Esophagus muscularis mucosa (tissue), 4 donors: ENCODE measurements at regions not wholly inside any gene's neighbourhood (a gene's known extent, or its start where the extent isn't known, plus 50 kb on each side); places are given as distances from the start of the nearest gene placed in this dataset.

Experiments
- EP300 ChIP-seq: sonication (generic); formaldehyde crosslinking; IDR thresholded peaks from one replicate; pipeline ENCODE4 v1.6.1; 2017; ENCODE audit warnings: antibody characterized with exemption
- POLR2A ChIP-seq: fragments of 450-650 bp; IDR thresholded peaks from one replicate; pipeline ENCODE4 v1.6.1; 2017; ENCODE audit warnings: antibody characterized with exemption, moderate library complexity, mild to moderate bottlenecking, low read depth
- POLR2AphosphoS5 ChIP-seq, 2 donors: sonication (generic); formaldehyde crosslinking; IDR thresholded peaks; one replicate each; pipeline ENCODE4 v1.6.1; 2017; ENCODE audit warnings: antibody characterized with exemption in 2 of 2
- TF ChIP-seq, protein P1 (sequence below), 3 experiments: fragments of 200-600 bp in 2 of 3; fragments of 450-650 bp in 1 of 3; sonication (generic) in 2 of 3; IDR thresholded peaks; one replicate each; pipeline ENCODE4 v1.5.1; 2017 to 2019; ENCODE audit warnings: antibody characterized with exemption in 3 of 3, mild to moderate bottlenecking in 2 of 3, moderate library complexity in 1 of 3

GRCh38 chr2:54030396-54030741 lies 59.6 kb upstream of the PSME4 start:
- TF ChIP-seq, protein P1, sequence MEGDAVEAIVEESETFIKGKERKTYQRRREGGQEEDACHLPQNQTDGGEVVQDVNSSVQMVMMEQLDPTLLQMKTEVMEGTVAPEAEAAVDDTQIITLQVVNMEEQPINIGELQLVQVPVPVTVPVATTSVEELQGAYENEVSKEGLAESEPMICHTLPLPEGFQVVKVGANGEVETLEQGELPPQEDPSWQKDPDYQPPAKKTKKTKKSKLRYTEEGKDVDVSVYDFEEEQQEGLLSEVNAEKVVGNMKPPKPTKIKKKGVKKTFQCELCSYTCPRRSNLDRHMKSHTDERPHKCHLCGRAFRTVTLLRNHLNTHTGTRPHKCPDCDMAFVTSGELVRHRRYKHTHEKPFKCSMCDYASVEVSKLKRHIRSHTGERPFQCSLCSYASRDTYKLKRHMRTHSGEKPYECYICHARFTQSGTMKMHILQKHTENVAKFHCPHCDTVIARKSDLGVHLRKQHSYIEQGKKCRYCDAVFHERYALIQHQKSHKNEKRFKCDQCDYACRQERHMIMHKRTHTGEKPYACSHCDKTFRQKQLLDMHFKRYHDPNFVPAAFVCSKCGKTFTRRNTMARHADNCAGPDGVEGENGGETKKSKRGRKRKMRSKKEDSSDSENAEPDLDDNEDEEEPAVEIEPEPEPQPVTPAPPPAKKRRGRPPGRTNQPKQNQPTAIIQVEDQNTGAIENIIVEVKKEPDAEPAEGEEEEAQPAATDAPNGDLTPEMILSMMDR (IDR thresholded peaks at IDR 0.05) = no peak
- no peak for TF ChIP-seq EP300
- no peak for TF ChIP-seq POLR2AphosphoS5 (IDR thresholded peaks at IDR 0.05)
- no peak for TF ChIP-seq POLR2A
